Hematopoietic multipotent progenitor cell treated with erythropoietin and hydrocortisone succinate and interleukin-3 and kit ligand, for 8 days (in vitro differentiated cells): ENCODE measurements at regions not wholly inside any gene's neighbourhood (a gene's known extent, or its start where the extent isn't known, plus 50 kb on each side); places are given as distances from the start of the nearest gene placed in this dataset.
"Not testable (repeated sequence)": the region's sequence is repeated elsewhere in the genome, so short reads cannot be mapped to it uniquely, and the experiment has no call there.

Experiments
- DNase-seq: peaks from one replicate; pipeline ENCODE4 v3.0.0-alpha.2; 2015

DNA sequence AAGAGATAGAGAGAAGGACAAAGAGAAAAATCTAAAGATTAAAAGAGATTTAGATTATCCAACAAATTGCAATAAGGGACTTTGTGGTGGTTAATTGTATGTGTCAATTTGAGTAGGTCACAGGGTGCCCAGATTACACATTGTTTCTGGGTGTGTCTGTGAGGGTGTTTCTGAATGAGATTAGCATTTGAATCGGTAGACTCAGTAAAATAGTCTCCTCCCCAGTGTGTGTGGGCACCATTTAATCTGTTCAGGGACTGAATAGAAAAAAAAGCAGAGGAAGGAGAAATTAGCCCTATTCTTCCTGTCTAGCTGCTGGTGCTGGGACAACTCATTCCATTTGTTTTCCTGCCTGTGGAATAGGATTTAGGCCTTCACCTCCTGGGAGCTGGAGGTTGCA, 339.8 kb upstream of the EPHA4 start:
- DNase-seq: no peak

DNA sequence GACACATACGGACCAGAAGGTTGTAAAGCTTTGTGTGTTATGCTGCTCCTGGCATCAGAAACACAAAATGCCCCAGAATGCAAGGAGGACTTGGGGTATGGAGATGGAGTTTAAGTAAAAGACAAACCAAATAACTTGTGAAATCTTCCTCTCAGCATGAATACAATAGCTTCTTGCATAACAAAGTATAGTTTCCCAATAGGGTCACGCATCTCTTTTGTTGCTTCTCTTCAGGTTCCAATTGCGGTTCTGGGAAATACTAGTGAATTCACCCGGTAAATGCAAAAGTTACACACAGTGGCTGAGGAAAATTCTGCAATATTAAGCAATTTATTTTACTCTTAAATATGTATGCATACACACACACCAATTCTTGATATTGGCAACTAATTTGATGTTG, 339.2 kb upstream of the EPHA4 start:
- DNase-seq: no peak

DNA sequence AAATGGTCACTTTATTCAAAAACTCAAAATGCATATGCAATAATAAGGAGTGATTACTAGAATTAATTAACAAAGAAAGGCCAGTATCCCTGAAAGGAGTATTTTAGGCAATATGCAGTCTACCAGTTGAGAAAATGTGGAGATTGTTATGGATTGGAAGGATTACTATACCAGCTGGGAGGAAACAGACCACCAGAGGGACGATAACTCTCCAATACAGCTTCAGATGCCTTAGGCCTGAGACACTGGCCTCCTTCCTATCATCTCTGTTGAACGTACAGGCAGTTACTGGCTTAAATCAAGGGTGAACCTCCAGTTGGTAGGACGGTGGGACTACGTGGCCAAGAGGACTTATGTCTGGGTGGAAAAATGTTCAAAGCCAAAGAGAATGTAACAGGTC, 336.4 kb upstream of the EPHA4 start:
- DNase-seq: no peak

- no peak for DNase-seq
Measured at GRCh38 chr2:221897718-221898117, 325.6 kb upstream of the EPHA4 start.

DNA sequence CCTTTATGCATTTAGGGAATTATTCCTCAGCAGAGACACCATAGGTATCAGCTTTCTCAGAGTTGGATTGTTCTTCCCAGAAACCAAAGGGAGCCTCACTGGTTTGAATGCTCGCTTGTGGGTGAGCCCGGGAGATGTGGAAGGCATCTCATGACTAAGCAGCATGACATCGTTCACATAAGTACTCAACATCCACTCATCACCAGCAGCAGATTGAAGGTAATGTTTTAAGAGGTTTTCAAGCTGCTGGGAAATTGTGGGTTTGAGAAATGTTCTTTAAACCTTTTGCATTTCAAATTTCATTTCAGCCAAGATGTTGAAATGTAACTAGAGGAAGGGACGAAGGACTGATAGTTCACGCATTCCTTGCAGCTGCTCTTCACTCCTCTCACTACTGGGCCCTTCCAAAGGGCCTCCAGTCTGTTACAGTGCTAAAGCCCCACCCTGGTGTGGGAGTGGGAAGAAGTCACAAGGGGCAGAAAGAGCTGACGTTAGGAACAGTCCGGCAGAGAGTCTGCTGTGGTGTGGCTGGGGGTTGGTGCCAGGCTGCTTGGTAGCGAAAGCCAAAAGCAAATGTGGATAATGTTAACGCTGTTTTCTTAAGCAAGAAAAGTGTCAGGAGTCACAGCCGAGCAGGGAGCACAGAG, 324.5 kb upstream of the EPHA4 start:
- DNase-seq: no peak

DNA sequence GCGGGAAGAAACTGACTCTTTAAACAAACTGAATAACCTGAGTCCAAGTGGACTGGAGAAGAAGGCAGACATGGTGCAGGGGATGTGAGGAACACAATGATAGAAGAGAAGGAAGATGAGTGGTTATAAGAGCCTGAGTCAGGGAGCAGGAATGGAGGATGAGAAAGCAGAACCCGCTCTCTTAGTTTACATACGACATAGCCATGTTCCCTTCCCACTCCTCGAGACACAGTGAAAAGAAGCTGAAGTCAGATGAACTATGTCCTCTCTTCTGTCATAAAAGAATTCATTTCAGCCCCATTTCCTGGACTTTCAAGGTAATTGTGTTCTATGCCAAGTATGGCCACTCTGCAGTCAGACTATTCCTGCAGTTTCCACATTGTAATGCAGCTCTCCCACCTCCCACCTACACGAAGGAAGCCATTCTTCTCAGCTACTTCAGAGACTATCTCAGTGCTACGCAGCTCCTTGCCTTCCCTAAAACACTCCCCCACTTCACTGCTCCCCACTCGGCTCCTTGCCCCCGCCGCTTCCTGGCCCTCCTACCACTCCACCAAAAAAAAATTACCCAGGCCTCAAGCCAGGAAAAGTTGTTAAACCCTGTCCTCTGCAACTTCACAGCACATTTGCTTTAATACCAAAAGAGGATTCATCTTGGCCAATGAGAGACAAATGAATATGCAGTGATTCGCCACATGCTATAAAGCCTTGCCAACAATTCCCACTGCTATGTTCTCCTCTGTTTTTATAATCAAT, 323.4 kb upstream of the EPHA4 start:
- no peak for DNase-seq

GRCh38 chr2:221893501-221893900, 321.4 kb upstream of the EPHA4 start:
- DNase-seq: no peak

DNA sequence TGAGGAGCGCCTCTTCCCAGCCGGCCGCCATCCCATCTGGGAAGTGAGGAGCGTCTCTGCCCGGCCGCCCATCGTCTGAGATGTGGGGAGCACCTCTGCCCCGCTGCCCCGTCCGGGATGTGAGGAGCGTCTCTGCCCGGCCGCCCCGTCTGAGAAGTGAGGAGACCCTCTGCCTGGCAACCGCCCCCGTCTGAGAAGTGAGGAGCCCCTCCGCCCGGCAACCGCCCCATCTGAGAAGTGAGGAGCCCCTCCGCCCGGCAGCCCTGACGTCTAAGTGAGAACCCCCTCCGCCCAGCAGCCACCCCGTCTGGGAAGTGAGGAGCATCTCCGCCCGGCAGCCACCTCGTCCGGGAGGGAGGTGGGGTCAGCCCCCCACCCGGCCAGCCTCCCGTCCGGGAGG, 319.9 kb upstream of the EPHA4 start:
- DNase-seq: not testable (repeated sequence)

DNA sequence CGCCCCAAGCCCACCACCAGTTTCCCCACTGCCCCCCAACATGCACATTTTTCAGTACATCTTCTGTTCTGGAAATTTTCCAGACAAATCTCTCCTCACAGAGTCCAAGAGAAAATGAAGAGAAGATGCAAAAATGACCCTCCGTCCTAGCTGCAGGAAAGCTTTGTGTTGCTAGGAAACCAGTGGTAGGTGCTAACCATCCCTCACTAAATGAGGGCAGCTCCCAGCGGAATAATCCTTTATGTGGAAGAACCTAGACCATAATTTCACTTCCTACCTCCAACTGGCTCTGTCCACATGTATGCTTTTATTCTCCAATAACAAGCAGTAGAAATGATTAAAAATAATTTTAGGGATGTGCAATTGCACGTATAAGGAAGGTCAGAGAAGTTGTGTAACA, 311.9 kb upstream of the EPHA4 start:
- no peak for DNase-seq

GRCh38 chr2:221876016-221876415, 303.9 kb upstream of the EPHA4 start:
- DNase-seq: no peak

DNA sequence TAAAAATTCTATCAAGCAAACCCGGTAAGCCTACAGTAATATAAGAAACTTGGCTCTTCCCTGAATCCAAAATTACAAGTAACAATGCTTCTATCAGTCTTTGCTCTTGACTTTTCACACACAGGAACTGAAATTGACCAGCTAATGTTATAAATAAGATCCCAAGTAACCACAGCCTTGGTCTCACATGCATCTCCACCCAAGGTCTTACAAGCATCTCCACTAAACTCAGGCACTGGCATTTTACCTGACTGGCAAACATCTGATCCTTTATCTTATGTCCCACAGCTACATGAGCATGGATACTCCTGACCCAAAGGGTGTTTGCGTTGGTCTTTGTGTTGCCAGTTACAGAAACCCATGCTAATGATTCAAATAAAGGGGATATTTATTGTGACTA, 302.3 kb upstream of the EPHA4 start:
- no peak for DNase-seq

- DNase-seq: no peak
Measured at GRCh38 chr2:221857719-221858118, 285.6 kb upstream of the EPHA4 start.

GRCh38 chr2:221853297-221853696, 281.2 kb upstream of the EPHA4 start:
- no peak for DNase-seq

DNA sequence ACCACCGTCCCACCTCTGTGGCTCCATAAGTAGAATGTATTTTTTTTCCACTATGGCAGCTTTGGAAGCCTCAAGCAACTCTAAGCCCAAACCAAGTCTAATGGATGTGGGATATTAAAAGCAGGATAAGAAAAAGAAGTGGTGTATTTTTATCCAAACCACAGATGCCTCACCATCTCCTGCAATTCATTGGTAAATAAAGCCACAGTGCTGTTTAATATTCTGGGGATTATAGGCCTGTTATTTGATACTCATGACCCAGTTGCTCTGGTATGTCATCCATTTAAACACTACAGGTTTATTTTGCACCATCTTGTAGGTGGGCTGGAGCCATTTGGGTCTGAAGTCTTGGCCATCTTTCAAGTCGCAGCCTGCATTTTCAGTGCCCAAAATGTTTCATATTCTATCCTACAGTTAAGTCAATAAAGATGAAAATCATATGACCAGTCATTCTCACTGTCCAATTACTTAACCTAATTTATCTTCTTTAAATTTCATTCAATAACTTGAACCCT, 279.5 kb upstream of the EPHA4 start:
- DNase-seq: no peak

- DNase-seq: no peak
Measured at GRCh38 chr2:221850076-221850475, 278.0 kb upstream of the EPHA4 start.

DNA sequence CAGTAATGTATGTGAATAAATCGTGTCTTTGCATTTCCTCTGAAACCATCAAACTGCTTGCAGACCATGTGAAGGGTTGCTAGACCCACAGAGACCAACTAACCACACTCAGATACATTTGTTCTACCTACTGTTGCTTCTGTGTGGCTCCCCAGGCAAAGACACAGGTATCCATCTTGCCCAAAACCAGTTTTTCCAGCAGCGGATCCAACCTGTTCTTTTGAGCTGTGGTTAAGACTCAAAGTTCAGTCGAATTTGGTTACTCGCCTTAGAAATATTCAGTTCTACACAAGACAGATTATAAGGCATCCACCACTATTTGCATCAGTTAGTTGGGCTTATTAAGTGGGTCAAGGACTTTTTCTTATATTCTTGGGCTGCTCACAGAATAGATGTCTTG, 276.2 kb upstream of the EPHA4 start:
- no peak for DNase-seq

- DNase-seq: no peak
Measured at GRCh38 chr2:221845021-221845365, 272.9 kb upstream of the EPHA4 start.

DNA sequence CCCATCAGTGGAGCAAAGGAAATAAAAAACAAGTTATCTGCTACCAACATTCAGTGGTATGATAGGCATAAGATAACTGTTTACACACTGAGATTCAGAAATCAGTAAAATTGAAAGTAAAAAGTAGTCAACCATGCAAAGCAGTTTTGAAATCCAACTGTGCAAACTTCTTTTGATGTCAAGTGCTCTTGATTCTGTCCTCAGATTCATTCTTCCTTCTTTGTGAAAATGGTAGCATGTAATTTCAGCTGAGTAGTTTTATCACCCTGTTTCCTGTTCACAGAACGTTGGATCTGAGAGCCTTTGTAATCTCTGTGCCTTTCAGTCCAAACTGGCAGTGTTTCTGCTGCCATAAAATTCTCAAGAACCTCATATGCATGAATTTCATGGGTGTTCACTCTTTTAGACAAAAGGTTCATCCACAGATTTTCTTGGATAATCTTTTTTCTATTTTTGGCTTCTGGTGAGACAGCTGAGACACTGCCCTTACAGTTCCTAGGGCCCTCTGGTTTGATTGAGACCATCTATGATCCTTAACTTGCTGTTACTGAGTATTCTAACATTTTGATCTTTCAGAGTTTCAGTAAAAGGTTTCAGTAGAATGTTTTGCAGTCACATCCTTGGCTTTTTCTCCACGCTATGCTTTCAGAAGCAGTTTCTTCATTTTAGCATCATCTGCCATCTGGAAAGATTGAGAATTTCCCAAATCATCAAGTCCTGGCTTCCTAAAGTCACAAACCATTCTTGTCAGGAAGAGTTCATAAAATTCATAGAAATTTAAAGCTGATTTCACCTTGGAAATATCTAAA, 272.3 kb upstream of the EPHA4 start:
- DNase-seq: no peak

- DNase-seq: no peak
Measured at GRCh38 chr2:221836095-221836494, 264.0 kb upstream of the EPHA4 start.

DNA sequence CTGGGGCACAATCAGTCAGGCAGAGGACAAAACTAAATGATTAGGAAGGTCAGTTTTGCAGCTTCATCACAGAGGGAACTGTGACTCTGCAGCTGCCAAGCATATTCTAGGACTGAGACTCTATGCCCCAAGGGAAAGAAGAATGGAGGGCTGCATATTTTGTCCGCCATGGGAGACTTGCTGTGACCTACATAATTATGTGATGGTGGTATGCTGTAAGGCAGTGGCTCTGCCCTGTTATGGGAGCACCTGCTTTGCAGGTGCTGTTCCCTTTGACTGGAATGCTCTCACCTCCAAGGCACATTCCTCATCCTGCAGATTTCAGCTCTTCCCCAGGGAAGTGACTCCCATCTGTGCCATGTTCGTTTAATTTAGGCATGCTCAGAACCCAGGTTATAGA, 261.9 kb upstream of the EPHA4 start:
- no peak for DNase-seq

DNA sequence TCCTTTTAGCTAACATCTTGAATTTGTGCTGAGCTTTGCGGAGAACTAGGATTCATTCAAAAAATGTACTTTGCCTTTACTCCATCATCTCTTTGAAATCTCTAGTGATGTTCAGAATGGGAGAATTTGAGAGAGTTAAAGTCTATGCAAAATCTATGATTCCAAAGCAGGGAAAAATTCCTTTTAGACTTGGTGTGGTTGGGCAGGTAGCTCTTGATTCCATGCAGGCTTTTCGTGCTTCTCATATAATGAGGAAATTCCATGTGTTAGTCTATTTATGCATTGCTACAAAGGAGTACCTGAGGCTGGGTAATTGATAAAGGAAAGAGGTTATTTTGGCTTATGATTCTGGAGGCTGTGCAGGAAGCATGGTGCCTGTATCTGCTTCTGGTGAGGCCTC, 258.9 kb upstream of the EPHA4 start:
- DNase-seq: no peak

DNA sequence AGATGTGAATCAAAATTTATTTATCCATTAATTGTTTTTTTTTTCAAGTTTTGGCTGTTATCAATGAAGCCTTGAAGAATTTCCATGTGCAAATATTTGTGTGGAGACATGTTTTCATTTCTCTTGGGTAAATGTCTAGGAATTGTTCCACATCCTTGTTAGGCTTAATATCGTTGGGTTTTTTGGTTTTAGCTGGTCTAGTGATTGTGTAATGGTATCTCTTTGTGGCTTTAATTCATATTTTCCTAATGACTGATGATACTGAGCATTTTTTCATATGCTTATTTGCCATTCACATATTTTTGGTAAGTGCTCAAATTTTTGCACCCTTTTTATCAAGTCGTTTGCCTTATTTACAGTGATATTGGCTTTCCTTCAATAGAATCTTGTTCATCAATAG, 250.3 kb upstream of the EPHA4 start:
- no peak for DNase-seq

DNA sequence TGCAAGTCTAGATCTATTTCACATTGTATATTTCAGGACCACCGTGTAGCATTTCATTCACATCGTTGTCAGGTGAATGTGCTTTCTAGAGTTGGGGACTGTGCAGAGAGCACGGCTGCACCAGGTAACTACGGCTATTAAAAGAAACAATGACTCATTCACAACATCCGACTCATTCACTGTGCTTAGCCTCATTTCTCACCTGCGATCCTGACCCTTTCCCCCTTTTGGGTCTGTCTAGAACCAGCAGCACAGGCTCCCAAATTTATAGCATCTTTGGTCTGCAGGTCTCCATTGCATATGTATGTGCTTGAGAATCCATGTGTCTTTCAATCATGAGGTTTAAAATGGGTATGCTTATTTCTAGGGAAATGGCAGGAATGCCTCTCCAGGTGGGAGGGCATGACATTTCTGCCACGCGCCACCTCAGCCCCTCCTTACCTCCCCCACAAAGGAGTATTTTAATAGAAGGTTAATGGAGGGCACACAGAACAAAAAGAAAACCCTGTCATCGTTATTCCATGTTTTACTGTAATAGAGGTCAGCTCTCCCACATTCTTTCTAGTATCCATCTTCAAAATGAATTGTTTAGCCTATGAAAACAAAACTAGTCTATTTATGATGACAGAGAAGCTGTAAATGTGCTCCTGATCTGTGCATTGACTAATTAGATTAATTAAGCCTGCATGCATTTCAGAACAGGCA, 246.7 kb upstream of the EPHA4 start:
- DNase-seq: no peak
